ENCODE measurements at regions not wholly inside any gene's neighbourhood (a gene's known extent, or its start where the extent isn't known, plus 50 kb on each side); places are given as distances from the start of the nearest gene placed in this dataset.

DNA sequence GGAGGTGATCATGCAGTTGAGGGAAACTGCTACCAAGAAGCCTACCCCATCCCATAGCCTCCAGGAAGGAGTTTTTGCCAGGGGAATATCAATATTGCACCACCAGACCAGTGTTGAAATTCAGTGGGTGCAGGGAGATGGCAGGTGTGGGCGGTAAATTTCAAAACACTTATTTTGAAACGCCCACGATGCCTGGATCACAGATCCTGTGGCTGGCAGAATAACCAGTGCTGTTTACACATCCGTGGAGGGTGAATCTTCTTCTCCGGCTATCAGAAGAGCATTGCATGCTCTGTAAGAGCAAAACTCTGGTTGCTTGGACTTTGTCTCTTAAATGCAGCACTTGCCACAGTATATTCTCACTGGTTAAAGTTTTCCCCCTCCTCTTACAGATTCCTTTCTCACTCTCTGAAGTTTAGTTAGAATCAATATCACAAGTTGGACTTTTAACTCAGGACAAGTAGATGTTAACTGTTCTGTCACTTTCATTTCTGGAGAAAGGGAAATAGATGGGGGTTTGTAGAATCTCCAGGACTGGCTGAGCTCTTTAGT, 70.5 kb upstream of the ZCCHC2 start:
- TF ChIP-seq, protein P1, sequence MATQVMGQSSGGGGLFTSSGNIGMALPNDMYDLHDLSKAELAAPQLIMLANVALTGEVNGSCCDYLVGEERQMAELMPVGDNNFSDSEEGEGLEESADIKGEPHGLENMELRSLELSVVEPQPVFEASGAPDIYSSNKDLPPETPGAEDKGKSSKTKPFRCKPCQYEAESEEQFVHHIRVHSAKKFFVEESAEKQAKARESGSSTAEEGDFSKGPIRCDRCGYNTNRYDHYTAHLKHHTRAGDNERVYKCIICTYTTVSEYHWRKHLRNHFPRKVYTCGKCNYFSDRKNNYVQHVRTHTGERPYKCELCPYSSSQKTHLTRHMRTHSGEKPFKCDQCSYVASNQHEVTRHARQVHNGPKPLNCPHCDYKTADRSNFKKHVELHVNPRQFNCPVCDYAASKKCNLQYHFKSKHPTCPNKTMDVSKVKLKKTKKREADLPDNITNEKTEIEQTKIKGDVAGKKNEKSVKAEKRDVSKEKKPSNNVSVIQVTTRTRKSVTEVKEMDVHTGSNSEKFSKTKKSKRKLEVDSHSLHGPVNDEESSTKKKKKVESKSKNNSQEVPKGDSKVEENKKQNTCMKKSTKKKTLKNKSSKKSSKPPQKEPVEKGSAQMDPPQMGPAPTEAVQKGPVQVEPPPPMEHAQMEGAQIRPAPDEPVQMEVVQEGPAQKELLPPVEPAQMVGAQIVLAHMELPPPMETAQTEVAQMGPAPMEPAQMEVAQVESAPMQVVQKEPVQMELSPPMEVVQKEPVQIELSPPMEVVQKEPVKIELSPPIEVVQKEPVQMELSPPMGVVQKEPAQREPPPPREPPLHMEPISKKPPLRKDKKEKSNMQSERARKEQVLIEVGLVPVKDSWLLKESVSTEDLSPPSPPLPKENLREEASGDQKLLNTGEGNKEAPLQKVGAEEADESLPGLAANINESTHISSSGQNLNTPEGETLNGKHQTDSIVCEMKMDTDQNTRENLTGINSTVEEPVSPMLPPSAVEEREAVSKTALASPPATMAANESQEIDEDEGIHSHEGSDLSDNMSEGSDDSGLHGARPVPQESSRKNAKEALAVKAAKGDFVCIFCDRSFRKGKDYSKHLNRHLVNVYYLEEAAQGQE (IDR thresholded peaks at IDR 0.05; ENCODE audit: insufficient read depth in 1 of 2, low read depth in 2 of 2, low read length in 1 of 2): no peak
- no peak for TF ChIP-seq POLR2AphosphoS5 (IDR thresholded peaks at IDR 0.05; ENCODE audit: low read depth, low read length)
- TF ChIP-seq, protein P2, sequence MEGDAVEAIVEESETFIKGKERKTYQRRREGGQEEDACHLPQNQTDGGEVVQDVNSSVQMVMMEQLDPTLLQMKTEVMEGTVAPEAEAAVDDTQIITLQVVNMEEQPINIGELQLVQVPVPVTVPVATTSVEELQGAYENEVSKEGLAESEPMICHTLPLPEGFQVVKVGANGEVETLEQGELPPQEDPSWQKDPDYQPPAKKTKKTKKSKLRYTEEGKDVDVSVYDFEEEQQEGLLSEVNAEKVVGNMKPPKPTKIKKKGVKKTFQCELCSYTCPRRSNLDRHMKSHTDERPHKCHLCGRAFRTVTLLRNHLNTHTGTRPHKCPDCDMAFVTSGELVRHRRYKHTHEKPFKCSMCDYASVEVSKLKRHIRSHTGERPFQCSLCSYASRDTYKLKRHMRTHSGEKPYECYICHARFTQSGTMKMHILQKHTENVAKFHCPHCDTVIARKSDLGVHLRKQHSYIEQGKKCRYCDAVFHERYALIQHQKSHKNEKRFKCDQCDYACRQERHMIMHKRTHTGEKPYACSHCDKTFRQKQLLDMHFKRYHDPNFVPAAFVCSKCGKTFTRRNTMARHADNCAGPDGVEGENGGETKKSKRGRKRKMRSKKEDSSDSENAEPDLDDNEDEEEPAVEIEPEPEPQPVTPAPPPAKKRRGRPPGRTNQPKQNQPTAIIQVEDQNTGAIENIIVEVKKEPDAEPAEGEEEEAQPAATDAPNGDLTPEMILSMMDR (IDR thresholded peaks at IDR 0.05): no peak
- TF ChIP-seq SIN3A (IDR thresholded peaks at IDR 0.05; ENCODE audit: borderline replicate concordance, insufficient read depth, low read depth, low read length): no peak
- TF ChIP-seq TCF7L2 (IDR thresholded peaks at IDR 0.05; ENCODE audit: low read depth, low read length): no peak
- ChIA-PET POLR2A (no interaction called here), CTCF (no interaction called here)
- H3K4me3 ChIP-seq (ENCODE audit: low read depth in 2 of 2, low read length in 2 of 2): no peak overlapping the region
- no peaks in the 10 kb centered on the region for H3K36me3 ChIP-seq (ENCODE audit: control insufficient read depth, insufficient read depth, low read length)
- intact Hi-C loops (cut with micrococcal nuclease; ENCODE audit: unreplicated experiment) (no loop called here), in situ Hi-C loops (cut with HindIII; ENCODE audit: low pct_unique_long_range_greater_than_20kb, low sequenced_read_pairs) (no loop called here)
- H3K27ac ChIP-seq (ENCODE audit: low read length): no peak overlapping the region
- no peaks in the 10 kb centered on the region for H3K27me3 ChIP-seq (ENCODE audit: control insufficient read depth, insufficient read depth, low read length)
- peaks cover 14% of the 10 kb centered on the region for H3K4me1 ChIP-seq (ENCODE audit: control insufficient read depth, insufficient read depth, low read length)
- BruUV-seq (replicated peaks): no TSS peak
- ATAC-seq (no peak), DNase-seq (ENCODE audit: low read depth, low spot score) (no peak)
- no peaks in the 10 kb centered on the region for H3K9me3 ChIP-seq (ENCODE audit: control insufficient read depth, insufficient read depth, low read depth, low read length)

DNA sequence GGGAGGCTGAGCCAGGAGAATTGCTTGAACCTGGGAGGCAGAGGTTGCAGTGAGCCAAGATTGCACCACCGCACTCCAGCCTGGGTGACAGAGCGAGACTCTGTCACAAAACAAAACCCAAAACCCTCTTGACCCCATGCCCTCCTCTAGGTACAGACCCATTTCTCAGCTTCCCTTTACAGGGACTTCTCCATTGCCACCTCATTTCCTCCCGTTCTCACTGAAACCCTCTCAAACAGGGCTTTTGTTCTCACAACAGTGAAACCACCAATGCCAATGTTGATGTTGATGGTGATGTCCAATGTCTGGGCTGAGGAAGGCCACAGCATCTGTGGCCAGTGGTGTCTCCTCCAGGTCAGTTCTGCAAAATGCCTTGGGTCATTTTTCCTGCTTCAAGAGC, 69.0 kb upstream of the ZCCHC2 start:
- intact Hi-C loops (cut with micrococcal nuclease; ENCODE audit: unreplicated experiment): no loop called here
- no TSS peak for BruUV-seq (replicated peaks)
- H3K4me1 ChIP-seq (ENCODE audit: control insufficient read depth, insufficient read depth, low read length): peaks cover 14% of the 10 kb centered on the region
- no peak overlapping the region for H3K27ac ChIP-seq (ENCODE audit: low read length)
- ATAC-seq (no peak), DNase-seq (ENCODE audit: low read depth, low spot score) (no peak)
- H3K36me3 ChIP-seq (ENCODE audit: control insufficient read depth, insufficient read depth, low read length): no peaks in the 10 kb centered on the region
- no peaks in the 10 kb centered on the region for H3K27me3 ChIP-seq (ENCODE audit: control insufficient read depth, insufficient read depth, low read length)
- in situ Hi-C loops (cut with HindIII; ENCODE audit: low pct_unique_long_range_greater_than_20kb, low sequenced_read_pairs): no loop called here
- no peak overlapping the region for H3K4me3 ChIP-seq (ENCODE audit: low read depth in 2 of 2, low read length in 2 of 2)
- ChIA-PET CTCF (no interaction called here), POLR2A (no interaction called here)
- TF ChIP-seq, protein P1 (IDR thresholded peaks at IDR 0.05; ENCODE audit: insufficient read depth in 1 of 2, low read depth in 2 of 2, low read length in 1 of 2): no peak
- no peak for TF ChIP-seq SIN3A (IDR thresholded peaks at IDR 0.05; ENCODE audit: borderline replicate concordance, insufficient read depth, low read depth, low read length)
- no peak for TF ChIP-seq POLR2AphosphoS5 (IDR thresholded peaks at IDR 0.05; ENCODE audit: low read depth, low read length)
- no peak for TF ChIP-seq TCF7L2 (IDR thresholded peaks at IDR 0.05; ENCODE audit: low read depth, low read length)
- TF ChIP-seq, protein P2 (IDR thresholded peaks at IDR 0.05): no peak
- H3K9me3 ChIP-seq (ENCODE audit: control insufficient read depth, insufficient read depth, low read depth, low read length): no peaks in the 10 kb centered on the region
